GM18507 (cell line): ENCODE measurements at regions not wholly inside any gene's neighbourhood (a gene's known extent, or its start where the extent isn't known, plus 50 kb on each side); places are given as distances from the start of the nearest gene placed in this dataset.
"Not testable (repeated sequence)": the region's sequence is repeated elsewhere in the genome, so short reads cannot be mapped to it uniquely, and the experiment has no call there.

Experiments
- DNase-seq: peaks from one replicate; pipeline ENCODE4 v3.0.0; 2011; ENCODE audit warnings: low read depth; ENCODE audit not compliant: insufficient read length; ENCODE audit errors: extremely low spot score
- FAIRE-seq: peaks from 2 replicates; lab custom pipeline; 2011; peaks lifted over from hg19 to GRCh38; lab: Jason Lieb, UNC

DNA sequence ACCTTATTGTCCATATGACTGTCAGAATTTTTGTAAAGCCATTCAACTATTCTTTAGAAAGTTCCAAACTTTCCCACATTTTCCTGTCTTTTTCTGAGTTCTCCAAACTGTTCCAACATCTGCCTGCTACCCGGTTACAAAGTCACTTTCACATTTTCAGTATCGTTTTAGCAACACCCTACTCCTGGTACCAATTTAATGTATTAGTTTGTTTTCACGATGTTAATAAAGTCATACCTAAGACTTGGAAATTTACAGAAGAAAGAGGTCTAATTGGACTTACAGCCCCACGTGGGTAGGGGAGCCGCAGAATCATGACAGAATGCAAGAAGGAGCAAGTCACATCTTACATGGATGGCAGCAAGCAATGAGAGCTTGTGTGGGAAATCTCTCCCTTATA, 867.8 kb downstream of the AMY1C start:
- DNase-seq, result no peak
- FAIRE-seq, result no peak

DNA sequence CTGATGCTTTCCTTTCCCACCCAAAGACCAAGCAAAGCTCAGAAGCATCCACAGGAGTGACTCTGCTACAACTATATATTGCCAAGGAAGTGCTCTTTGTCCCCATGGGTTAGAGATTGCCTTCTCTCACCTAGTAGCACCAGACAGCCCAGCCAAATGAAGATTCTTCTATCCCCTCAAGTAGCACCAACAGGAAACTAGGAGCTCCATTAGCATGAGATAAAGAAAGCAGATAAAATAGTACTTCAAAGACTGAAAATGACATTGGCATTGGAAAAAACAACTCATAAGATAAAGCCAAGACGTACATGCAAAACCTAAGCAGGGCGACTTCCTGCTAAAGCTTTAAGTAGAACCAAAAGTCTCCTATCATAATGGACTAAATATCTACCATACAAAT, 871.5 kb downstream of the AMY1C start:
- DNase-seq (no peak), FAIRE-seq (no peak)

DNA sequence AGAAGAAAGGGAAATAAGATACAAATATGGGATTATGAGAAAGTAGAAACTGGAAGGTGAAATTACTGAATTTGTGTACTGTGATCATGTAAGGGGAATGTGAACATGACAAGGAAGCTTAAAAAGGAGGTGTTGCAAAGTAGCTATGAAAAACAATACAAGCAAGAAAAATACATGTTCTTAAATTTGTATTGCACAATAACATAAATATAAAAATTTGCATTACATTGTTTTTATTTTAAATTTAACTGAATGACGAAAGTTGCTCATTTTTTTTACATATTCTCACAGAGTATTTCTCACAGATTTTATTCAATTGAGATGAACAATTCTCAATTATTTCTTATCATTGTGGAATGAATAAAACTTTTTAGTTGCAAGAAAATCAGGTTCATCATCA, 874.8 kb downstream of the AMY1C start:
- no peak for DNase-seq
- FAIRE-seq, result no peak

DNA sequence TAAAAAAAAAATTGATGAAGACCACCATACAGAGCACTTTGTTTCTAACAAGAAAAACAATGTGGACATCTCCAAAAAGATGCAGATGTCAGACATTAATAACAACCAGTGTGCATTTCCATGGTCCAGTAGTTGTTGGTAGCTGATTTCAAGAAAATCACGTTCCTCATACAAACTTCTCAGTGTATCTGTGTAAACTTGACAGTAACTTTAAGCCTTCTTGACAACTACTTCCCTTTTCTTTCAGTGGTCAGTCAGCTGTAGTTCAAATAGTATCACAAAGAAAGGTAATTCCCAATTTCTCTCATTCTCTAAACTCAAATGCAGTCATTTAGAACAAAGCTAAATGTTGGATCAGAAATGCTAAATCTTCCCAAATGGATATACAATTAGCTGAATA, 879.9 kb downstream of the AMY1C start:
- DNase-seq (no peak), FAIRE-seq (no peak)

DNA sequence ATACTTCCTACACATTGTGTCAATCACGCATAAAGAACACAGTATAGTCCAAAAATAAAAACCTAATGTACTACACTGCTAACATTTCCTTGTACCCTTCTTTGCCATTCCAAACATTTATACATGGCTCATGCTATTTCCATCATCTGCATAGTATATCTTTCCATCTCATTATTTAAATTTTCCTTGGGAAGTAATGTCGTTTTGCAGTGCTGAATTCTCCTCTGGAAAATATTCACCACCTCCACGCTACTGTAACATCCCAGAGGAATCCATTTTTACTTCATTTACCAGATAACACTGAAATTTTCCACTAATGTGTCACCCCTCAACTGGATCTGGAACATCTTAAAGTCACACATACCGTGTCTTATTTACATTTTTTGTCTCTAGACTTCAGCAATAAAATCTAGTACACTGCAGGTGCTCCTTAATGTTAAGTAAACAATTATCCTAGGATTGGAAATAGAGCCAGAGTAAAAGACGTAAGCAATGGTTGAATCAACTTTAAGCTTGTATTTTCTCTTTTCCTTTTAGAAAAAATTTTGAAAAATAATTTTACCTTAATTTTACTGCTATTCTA, 881.0 kb downstream of the AMY1C start:
- no peak for DNase-seq
- FAIRE-seq, result no peak

DNA sequence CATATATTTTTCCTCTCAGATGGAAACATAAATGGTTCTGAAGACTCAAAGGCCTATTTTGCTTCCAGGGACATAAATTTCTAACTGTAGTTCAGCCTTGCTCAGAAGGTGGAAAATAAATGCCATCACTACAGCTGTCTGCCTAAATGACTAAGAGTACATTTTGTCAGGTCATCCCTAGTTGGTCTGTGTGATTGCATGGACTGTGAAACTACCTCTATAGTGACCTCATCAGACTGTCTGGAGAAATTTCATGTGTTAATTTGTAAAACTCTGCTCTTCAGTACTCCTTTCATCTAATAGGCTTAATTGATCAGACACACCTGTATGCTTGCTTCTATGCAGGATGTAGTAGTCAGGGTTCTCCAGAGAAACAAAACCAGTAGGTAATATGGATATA, 886.9 kb downstream of the AMY1C start:
- FAIRE-seq (no peak), DNase-seq (no peak)

DNA sequence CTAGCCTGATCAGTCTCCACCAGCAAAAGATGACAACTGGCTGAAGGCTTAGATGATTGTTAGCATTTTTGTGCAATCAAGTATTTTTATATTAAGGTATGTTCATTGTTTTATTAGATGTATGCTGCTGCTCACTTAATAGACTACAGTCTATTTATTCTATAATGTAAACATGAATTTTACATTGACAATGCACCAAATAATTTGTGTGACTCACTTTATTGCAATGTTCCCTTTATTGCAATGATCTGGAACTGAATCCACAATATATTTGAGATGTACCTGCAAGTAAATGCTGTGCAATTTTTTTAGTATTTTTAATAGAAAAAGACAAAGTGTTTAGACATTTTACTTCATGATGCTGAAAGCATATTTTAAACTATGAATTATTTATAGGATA, 896.5 kb downstream of the AMY1C start:
- FAIRE-seq, result no peak
- no peak for DNase-seq

DNA sequence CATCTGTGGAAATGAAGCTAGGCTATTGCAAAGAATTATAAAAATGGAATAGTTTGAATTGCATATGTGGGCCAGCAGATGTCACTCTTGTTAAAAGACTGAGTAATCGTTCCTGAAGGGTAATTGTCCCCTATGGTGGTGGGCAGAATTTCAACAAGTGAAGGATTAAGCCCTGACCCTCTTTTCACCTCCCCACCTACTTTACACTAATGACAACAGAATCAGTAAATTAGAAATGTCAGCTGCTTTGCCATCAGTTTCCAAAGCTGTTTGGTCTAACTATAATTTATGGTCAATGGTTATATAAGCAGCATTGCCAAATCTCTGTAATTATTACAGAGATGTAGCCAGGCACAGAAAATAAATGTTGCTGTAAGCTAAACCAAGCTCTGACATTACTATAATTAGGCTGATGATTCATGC, 898.6 kb downstream of the AMY1C start:
- peak; percentile 14 for DNase-seq
- FAIRE-seq, result no peak

DNA sequence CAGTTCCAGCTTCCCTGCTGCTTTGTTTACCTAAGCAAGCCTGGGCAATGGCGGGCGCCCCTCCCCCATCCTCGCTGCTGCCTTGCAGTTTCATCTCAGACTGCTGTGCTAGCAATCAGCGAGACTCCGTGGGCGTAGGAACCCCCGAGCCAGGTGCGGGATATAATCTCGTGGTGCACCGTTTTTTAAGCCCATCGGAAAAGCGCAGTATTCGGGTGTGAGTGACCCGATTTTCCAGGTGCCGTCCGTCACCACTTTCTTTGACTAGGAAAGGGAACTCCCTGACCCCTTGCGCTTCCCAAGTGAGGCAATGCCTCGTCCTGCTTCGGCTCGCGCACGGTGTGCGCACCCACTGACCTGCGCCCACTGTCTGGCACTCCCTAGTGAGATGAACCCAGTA, 914.7 kb downstream of the AMY1C start:
- DNase-seq, FAIRE-seq: not testable (repeated sequence)

DNA sequence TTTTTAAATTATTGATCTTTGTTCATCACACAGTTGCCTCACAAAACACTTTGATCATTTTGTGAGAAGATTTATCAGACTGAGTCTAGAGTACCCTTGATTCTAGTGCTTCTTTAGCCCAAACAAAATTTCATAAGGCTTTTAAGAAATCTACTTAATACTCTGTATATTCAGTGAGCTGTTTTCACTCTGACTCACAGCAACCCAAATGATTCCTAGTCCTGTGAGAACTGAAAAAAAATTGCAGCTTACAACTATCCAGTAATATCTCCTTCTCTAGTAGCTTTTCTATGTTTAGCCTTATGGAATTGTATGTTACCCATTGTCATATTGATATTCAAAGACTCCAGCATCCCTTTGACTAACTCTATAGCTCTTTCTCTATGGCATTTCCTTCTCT, 915.6 kb downstream of the AMY1C start:
- no peak for FAIRE-seq

DNA sequence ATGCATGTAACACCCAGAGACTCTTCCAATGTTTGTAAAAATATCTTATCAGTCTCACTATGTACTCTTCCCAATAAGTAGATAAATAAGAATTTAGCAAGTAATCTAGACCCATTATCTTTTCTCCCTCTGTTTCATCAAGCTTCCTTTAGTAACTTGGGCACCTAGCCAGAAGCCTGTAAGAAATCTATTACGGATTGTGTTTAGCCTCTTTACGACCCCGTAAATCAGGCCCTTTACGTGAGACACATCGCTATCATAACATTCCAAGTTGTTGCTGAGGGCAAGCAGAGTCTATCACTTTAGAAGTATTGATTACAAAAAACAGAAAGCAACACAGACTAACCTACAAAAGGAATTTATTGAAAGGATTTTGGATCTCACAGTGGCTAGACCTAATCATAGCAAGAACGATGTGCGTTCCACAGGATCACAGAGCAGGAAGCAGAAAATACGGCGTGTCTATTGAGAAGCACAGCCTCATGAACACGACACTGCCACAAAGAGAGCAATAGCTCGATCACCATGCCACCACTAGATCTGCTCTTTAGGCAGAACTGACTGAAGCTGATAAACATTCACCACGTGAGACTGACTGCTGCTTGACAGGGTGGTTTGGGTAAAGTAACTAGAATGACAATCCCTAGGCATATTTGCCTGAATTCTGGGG, 922.1 kb downstream of the AMY1C start:
- DNase-seq (no peak), FAIRE-seq (no peak)

More for the DNA sequence above, 915.6 kb downstream of the AMY1C start:
- DNase-seq, result no peak

DNA sequence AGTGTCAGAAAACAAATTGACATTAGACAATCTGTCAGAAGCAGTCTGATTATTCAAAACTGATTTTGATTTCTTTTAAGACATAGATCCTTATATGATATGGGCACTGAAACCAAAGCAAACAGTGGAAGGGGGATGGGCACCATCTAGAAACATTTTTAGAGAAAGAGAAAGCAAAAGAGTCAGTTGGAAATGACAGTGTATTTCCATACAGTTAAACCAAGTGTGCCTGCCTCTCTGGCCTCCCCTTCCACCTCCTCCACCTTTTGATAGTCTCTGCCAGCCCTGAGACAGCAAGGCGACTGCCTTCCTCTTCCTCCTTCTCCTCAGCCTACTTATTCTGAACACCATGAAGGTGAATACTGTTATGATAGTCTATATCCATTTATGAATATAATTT, 949.7 kb downstream of the AMY1C start:
- FAIRE-seq (peak; percentile 5), DNase-seq (no peak)

DNA sequence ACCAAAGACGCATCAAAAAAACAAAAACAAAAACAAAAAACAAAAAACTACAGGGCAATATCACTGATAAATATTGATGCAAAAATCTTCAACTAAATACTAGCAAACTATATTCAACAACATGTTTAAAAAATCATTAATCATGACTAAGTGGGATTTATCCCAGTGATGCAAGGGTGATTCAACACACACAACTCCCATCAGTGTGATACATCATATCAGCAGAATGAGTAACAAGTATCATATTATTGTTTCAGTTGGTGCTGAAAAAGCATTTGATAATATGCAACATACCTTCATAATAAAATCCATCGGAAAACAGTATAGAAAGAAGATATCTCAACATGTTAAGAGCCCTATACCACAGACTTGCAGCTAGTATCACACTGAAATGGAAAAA, 953.0 kb downstream of the AMY1C start:
- DNase-seq, result no peak
- FAIRE-seq, result no peak

DNA sequence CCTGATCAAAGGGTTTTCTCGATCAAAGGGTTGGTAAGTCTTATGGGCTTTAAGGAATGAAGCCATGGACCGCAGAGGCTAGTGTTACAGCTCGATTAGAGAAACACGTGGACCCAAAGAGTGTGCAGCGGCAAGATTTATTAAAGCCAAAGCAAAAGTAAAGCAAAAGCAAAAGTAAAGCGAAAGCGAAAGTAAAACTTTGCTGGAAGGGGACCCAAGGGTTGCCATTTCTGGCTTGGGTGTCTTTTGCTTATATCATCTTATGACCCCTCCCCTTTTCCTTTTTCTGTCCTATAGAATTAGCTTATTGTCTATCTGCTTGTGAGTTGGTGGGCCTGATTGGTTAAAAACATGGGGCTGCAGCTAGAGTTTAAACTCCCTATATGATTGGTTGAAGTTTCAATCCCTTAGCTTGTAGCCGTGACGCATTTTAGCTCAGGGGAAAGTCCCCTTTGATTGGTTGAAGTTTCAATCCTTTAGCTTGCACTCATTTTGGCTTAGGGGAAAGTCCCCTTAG, 957.0 kb downstream of the AMY1C start:
- FAIRE-seq (peak; percentile 21), DNase-seq (no peak)

DNA sequence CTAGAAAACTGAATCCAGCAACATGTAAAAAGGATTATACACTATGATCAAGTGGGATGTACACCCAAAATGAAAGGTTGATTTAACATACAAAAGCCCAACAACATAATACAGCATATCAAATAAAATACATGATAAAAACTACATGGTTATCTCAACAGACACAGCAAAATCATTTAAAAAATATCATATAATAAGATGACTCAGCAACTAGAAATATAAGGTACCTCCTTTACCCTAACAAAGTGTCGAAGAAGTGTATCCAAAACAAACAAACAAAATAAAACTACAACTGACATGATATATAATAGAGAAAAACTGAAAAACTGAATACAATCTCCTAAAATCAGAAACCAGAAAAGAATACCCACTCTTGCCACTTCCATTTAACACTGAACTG, 969.1 kb downstream of the AMY1C start:
- FAIRE-seq (no peak), DNase-seq (no peak)

DNA sequence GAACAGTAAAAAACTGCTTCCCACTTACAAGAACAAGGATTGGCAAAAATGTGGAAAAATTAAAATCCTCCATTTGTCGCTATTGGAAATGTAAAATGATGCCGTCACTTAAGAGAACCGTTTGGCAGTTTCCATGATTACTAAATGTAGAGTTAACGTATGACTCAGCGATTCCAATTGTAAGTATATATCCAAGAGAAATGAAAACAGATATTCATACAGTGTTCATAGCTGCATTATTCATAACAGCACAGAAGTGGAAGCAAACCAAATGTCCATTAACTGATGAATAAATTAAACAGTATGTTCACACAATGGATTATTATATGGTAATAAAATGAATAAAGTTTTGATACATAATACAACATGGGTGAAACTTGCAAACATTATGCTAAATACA, 971.0 kb downstream of the AMY1C start:
- no peak for FAIRE-seq
- DNase-seq, result no peak

DNA sequence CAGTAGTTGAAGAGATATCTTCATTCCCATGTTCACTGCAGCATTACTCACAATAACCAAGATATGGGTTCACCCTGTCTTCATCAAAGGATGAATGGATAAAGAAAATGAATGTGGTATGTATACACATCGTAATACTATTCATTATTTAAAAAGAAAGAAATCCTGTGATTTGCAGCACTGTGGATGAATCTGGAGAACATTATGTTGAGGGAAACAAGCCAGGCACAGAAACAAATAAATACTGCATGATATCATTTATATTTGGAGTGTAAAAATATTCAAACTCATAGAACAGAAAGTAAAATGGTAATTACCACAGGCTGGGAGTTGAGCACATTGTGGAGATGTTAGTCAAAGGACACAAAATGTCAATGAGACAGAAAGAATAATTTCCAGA, 977.2 kb downstream of the AMY1C start:
- no peak for FAIRE-seq
- DNase-seq, result no peak

DNA sequence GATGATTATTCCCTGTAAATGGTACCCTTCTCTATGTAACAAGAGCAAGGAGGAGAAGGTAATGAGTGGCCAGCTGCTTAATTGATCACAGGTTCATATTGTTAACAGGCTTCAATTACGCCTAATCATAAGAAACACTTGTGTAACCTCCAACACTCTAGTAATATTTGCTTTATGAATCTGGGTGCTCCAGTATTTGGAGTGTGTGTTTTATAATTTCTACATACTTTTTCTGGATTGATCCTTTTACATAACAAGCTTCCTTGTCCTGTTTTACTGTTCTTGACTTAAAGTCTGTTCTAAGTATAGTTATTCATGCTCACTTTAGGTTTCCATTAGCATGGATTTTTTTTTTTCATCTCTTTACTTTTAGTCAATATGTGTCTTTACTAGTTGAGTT, 984.2 kb downstream of the AMY1C start:
- no peak for DNase-seq
- no peak for FAIRE-seq

DNA sequence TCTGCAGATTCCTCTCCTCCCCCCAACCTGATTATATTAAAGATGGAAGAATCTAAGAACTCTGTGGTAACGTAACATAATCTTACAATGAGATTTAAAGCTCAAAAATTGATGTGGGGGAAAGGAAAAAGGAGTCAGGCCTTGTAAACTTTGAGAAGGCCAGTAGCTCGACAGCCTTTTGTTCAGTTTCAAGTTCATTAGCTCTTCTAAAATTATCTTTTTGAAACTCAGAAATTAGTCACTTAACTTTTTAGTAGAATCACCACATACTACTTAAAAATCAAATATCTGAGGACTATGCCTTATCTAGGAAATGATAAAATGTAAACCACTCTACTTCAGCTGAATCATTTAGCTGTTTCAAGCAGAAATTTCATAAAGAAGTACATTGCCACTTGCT, 996.2 kb downstream of the AMY1C start:
- FAIRE-seq, result peak; percentile 5
- no peak for DNase-seq

DNA sequence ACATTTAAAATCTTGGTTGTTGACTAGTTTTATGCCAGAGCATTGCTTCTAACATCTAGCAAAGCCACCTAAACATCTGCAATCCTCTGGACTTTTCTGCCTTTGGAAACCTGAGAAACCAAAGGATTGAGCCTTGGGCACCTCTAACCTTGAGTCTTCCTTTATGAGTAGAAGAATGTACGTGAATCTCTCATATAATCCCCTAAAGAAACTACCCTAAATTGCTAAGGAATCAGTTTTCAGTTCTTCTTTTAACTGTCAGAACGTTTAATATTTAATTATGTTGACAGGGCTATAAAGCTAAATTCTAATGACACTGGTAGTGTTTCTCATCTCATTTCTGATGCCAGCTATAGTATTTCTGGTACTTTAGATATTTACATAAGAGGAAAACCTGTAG, 997.3 kb downstream of the AMY1C start:
- FAIRE-seq, result peak; percentile 62
- no peak for DNase-seq

DNA sequence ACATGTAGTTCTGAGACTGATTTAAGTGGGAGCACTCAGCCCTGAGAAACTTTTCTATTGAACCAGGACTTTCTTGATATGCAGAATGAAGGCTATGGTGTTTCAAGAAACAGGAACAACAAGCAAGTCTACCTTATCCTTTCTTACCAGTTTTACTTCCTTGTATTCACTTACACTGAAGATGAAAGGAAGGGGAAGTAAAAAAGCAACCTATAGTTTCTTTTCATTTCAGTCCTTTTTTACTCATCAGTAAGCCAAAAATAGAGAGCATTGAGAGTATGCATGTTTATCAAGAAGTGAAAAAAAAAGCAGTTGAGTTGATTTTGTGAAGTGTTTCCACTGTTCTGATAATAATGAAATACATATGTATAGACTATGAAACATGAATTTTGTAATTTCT, 1010.3 kb downstream of the AMY1C start:
- FAIRE-seq, result peak; percentile 93

More for the DNA sequence above, 1010.3 kb downstream of the AMY1C start:
- DNase-seq, result peak; percentile 11
